ENCODE measurements at regions not wholly inside any gene's neighbourhood (a gene's known extent, or its start where the extent isn't known, plus 50 kb on each side); places are given as distances from the start of the nearest gene placed in this dataset.

- no peak for DNase-seq
Measured at GRCh38 chr20:12395353-12395752, 477.7 kb downstream of the BTBD3 start.

DNA sequence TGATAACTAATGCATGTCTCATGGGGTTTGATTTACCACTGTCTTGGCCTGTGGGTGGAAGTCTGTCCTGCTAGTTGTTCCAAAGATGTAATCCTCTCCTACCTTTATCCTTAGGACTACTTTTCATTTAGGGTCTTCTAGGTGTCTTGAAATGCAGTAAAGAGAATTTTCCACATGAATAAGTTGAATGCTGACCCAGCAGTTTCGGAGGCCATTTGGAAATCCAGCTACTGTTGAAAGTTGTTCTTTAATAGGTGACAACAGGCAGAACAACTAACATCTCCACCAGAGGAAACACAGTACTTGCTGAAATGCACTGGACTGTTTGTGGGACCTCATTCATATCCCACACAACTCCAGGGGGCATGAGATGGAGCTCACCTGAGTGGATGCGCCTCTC is 478.1 kb downstream of the BTBD3 start:
- DNase-seq, result no peak

DNA sequence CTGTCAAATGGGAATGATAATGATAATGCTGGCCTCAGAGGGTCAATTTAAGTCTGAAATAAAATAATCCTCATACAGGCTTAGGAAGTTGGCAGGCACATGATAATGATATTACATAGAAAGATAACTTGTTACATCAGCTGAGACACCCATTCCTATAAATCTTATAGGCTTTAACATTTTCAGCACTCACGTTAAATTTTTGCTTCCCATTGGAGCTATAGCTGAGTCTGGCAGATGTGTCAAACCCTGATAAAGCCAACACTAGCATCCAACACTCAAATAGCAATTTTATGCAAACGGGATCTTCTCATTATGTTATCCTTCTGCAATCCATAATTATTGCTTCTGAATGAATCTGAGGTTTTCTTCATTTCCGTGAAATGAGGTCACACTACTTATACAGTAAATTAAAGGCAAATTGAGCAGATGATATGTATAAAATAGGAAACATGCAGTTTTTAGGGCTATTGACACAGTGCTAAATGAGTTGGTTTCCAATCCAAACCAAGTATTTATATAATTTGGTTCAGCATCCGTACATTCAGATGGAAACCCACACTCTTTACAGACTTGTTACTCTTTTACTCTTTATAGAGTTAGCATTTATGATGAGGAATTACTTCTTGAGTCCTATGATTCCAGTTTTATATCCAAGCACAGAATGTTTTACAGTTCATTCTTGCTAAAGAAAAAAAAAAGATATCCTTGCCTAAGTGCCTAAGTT is 481.6 kb downstream of the BTBD3 start:
- DNase-seq, result no peak

- DNase-seq, result no peak
Measured at GRCh38 chr20:12404941-12405340, 487.2 kb downstream of the BTBD3 start.

DNA sequence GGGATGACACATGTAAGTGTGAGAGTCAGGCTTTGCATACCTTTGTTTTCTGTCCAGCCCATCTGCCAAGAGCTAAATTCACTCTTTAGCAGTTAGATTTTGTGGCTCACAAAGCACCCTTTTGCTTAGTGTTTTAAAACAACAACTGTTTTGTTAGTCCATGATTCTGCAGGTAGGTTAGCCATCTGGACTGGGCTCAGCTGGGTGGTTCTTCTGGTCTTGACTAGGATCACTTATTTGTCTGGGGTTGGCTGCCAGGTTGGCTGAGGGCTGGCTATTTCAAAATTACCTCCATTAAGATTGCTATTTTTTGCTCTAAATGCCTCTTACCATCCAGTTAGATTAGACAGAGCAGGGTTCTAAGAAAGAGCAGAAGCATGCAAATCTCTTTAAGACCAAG is 489.3 kb downstream of the BTBD3 start:
- no peak for DNase-seq

- DNase-seq, result no peak
Measured at GRCh38 chr20:12409501-12409900, 491.8 kb downstream of the BTBD3 start.

GRCh38 chr20:12410783-12411182 is 493.1 kb downstream of the BTBD3 start:
- DNase-seq, result no peak

DNA sequence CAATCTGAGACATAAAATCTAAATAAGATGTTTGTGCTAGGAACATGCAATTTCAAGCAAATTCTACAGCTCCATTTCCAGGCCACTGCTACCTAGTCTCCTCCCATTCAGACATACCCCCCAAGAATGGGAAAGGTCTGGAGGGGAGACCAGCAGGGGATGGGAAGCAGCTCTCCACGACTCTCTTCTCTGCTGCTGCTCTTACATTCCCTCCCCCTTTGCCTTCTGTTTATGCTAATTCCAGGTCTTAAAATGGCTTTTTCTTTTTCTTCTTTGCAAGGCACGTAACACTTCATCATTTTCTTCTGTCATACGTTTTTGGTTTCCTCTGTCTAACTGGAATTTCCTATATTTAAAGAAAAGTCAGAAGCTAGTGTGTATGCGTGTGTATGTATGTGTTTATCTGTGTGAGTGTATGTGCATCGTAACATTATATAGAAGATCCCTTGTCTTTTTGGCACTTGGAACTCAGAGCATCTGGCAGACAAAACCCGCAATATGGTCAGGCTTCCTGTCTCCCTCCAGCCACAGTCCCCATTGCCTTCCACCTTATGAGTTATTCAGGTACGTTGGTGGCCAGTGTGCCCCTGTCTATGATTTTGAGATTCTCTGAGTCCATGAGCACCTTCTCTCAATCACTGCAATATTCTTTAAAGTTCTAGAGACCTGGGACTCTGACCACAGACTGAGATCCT is 493.7 kb downstream of the BTBD3 start:
- DNase-seq, result no peak

GRCh38 chr20:12413116-12413515 is 495.4 kb downstream of the BTBD3 start:
- no peak for DNase-seq

DNA sequence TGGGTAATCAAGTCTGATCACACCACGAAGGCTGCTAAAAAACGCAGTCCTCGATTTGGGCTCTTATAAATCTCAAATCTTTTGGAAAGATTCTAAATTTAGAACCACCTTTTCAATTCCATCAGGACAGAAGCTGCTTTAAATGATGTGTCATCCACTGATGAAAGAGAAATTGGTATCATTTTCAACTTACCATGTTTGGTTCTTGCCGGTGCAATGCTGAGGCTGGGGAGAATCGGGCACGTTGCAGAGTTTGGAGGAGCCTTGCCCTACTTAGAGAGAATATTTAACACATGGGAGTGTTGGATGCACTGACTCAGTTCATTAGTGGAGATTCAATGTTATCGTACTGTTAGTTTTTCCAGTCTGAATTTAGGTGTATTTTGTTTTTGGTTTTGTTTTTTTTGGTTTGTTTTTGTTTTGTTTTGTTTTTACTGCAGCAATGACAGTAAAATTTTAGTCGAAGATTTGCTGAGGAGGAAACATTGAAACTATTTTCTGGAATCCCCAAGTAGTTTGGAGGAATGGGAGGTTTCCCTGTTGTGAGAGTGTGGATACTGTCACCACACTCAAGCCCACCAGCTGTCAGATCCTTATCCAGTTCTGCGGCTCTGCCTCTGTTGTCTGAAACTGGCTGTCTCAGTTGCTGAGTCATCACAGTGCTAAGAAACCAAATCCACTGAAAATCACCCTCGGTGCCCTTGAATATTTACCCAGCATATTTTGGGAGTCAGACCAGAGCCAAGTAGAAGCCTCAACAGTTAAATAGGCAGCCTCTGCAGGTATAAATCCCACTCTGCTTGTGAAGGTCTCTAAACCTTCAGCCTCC is 497.0 kb downstream of the BTBD3 start:
- no peak for DNase-seq

- no peak for DNase-seq
Measured at GRCh38 chr20:12416281-12416680, 498.6 kb downstream of the BTBD3 start.

DNA sequence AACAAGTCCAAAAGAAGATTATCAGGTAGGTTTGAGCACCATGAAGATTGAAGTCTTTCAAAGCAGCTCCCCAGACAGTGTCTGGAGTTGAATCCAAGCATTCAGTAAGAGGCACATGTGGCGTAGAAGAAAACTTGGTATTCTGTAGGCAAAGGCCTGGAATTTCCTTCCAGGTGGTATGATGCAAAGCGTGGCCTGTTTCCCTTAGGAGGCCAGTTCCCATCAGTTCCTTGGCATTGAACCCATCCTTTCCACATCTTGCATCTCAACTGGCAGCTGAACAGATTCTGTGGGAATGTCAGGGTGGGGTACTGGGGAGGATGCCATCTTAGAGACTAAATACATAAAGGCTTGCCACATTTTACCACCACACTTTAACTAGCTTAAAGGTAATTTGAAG is 516.0 kb downstream of the BTBD3 start:
- no peak for DNase-seq

DNA sequence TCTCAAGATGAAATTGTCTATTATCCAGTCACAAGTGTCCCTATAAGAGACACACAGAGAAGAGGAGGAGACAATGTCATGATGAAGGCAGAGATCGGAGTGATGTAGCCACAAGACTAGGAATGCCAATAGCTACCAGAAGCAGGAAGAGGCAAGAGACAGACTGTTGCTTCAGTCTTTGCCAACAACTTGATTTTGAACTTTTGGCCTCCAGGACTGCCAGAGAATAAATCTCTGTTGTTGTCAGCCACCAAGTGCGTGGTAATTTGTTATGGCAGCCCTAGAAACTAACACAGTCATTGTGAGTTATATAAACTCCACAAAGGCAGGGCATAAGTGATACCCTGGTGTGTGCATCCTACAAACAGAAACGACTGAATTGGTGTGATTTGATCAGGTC is 517.0 kb downstream of the BTBD3 start:
- no peak for DNase-seq

DNA sequence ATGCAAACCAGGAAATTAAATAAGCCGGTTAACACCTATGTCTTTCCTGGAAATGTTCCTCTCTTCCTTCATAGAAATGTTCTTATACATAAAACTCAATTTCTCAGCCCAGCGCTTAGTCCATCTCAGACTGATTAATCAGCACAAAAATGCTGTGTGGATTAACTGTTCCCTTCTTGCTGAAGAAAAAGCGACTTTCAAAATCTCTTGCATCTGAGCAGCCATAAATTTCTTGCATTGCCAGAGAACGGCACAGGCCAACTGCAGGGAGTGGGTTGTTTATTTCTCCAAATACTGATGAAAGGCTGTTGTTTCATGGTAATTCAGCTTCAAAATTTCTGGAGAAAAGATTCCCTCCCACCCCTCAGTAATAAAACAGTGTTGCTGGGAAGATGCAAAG is 517.6 kb downstream of the BTBD3 start:
- DNase-seq, result no peak

DNA sequence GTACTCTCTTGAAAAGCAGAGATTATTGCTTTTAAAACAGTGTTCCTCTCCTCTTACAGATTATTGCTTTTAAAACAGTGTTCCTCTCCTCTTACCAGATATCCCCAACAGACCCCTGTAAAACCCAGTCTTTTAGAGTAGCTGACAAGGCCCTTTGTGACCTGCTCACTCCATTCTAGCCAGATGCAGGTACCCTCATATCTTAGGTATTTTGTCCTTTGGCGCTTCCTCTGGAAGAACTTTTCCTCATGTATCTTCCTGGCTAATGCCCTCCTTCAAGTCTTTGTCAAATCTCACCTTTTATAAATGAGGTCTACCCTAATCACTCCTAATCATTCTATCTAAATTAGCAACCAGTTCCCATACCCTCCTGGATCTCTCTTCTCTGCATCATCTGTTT is 536.0 kb downstream of the BTBD3 start:
- no peak for DNase-seq

DNA sequence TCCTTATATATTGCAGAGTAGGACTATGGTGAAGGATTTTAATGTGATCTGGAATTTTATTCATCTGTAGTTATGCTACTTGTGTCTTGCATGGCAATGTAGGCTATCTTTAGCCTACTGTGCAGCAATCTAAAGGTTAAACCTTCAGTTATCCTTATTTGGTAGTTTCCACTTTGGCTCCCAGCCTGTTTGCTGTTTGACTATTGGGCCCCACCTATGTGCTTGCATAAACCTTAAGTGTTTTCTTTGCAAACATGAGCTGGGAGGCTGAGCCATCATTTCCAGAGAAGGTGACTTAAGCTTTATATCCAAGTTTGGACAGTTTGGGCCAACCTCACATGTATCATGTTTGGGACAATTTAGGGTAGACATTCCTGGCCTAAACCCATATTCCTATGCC is 537.5 kb downstream of the BTBD3 start:
- DNase-seq, result no peak

GRCh38 chr20:12458241-12458640 is 540.5 kb downstream of the BTBD3 start:
- no peak for DNase-seq

GRCh38 chr20:12464036-12464435 is 544.7 kb upstream of the SPTLC3 start:
- DNase-seq, result no peak

GRCh38 chr20:12466915-12467314 is 541.9 kb upstream of the SPTLC3 start:
- DNase-seq, result no peak

GRCh38 chr20:12467758-12468157 is 541.0 kb upstream of the SPTLC3 start:
- DNase-seq, result no peak

DNA sequence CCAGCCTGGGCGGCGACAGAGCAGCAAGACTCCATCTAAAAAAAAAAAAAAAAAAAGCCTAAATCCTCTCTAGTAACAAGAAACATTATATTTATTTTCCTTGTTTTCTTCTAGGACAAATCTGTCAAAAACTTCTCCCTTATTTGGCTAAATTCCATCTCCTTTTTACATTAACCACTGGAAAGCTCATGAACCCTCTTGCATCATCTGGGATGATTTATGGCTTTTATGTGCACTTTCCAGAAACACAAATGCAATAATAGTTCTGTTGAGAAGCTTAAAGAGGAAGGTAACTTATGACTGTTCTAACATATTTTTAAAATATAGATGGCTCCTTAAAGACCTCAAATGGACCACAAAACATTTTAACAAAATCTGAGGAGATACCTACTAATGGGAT is 526.1 kb upstream of the SPTLC3 start:
- no peak for DNase-seq

DNA sequence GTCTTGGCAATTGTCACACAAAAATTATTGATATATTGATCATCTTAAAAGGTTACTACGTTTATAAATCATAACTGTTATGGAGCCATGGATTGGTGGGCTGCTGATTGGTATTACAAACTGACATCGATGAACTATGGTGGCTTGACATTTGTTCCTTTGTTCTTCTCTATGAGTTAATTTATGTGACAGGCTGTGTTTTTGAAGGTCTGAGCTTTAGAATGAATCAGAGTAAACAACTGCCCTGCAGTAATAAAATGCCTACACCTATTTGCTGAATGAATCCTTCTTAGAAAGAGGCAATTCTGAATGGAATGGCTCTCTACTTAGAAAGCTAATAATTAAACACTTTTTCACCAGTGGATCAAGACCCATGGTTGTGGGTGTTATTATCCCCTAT is 506.3 kb upstream of the SPTLC3 start:
- no peak for DNase-seq

DNA sequence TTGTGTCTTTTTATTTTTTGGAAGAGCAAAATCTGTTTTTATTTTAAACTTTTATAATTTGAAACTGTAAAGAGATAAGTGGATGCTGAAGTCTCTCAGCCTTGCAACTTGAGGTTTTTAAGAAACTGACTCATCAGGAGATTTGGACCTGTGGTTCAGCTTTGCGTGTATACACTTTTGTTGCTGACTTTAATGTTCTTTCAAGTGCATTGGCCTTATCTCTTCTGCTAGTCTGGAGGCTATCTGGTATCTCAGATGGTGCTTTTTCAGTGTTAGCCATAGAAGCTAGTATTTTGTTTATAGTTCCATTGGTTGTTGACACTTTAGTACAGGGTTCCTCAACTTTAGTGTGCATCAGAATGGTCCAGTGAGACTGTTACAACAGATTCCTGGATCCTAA is 504.0 kb upstream of the SPTLC3 start:
- DNase-seq, result no peak

DNA sequence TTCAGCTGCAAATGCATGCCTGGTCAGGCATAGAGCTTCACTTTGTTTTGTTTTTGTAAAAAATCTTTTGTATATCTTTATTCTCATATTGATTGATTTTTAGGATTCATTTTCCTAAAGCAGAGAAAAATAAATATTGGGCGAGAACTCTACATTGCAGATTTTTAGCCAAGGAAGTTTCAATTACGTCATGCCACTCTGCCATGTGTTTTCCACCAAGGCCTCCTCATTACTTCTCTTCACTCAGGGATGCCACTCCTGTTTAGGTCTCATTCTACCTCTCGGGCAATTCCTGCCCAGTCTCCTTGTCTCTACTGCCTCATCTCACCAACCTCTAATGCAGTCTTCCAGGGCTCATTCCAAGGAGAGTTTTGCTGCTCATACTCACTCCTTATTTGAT is 497.3 kb upstream of the SPTLC3 start:
- no peak for DNase-seq
